Upper lobe of left lung (tissue), 4 donors: ENCODE measurements at regions not wholly inside any gene's neighbourhood (a gene's known extent, or its start where the extent isn't known, plus 50 kb on each side); places are given as distances from the start of the nearest gene placed in this dataset.

Source experiments
- POLR2A ChIP-seq, 4 donors: fragments of 450-650 bp; IDR thresholded peaks; one replicate each; pipeline ENCODE4 v1.5.1; 2016 to 2017; ENCODE audit warnings: antibody characterized with exemption in 4 of 4, mild to moderate bottlenecking in 2 of 4
- POLR2AphosphoS5 ChIP-seq, 2 donors: sonication (generic); formaldehyde crosslinking; IDR thresholded peaks; one replicate each; pipeline ENCODE4 v1.5.1; 2017; ENCODE audit warnings: antibody characterized with exemption in 2 of 2
- TF ChIP-seq, protein P1 (sequence below), 6 experiments: fragments of 450-650 bp in 4 of 6; fragments of 200-600 bp in 2 of 6; sonication (generic) in 2 of 6; IDR thresholded peaks; one replicate each; pipeline ENCODE4 v1.5.1; 2016 to 2019; ENCODE audit warnings: antibody characterized with exemption in 6 of 6

DNA sequence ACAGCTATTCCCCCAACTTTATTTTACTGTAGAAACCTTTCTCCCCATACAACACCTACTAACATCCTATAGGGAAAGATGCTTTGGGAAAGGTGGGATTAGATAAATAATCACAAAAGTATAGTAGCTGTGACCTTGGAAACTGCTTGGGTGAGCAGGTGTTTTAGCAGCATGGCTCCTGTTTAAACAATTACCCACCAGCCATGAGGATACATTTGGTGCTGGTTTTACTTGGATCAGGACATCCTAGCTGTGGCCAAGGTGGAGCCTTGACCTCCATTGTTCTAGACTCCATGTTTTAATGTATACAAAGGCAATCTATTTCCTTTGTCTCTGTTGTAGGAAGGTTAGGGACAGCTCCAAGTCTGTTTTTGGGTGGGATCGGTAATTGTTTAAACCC is 56.8 kb upstream of the ALDH1B1 start:
- TF ChIP-seq, protein P1, sequence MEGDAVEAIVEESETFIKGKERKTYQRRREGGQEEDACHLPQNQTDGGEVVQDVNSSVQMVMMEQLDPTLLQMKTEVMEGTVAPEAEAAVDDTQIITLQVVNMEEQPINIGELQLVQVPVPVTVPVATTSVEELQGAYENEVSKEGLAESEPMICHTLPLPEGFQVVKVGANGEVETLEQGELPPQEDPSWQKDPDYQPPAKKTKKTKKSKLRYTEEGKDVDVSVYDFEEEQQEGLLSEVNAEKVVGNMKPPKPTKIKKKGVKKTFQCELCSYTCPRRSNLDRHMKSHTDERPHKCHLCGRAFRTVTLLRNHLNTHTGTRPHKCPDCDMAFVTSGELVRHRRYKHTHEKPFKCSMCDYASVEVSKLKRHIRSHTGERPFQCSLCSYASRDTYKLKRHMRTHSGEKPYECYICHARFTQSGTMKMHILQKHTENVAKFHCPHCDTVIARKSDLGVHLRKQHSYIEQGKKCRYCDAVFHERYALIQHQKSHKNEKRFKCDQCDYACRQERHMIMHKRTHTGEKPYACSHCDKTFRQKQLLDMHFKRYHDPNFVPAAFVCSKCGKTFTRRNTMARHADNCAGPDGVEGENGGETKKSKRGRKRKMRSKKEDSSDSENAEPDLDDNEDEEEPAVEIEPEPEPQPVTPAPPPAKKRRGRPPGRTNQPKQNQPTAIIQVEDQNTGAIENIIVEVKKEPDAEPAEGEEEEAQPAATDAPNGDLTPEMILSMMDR (IDR thresholded peaks at IDR 0.05) = no peak
- TF ChIP-seq POLR2A (IDR thresholded peaks at IDR 0.05) (no peak), POLR2AphosphoS5 (IDR thresholded peaks at IDR 0.05) (no peak)
